Caco-2 (cell line): ENCODE measurements at regions not wholly inside any gene's neighbourhood (a gene's known extent, or its start where the extent isn't known, plus 50 kb on each side); places are given as distances from the start of the nearest gene placed in this dataset.

ENCODE experiments used
- BruUV-seq: library from RNA; stranded (reverse); fragments of 400-500 nt; replicated peaks from 2 replicates; lab custom pipeline; 2021; lab: Mats Ljungman, UMichigan
- CTCF ChIA-PET: fragments of 300-600 bp; sonication (Branson Sonifier 250); formaldehyde crosslinking; loops from one replicate; lab custom pipeline; 2022; ENCODE audit warnings: antibody characterized with exemption; lab: Charles Lee
- POLR2A ChIA-PET: fragments of 300-600 bp; sonication (Branson Sonifier 250); formaldehyde crosslinking; loops from one replicate; lab custom pipeline; 2022; ENCODE audit warnings: antibody characterized with exemption; lab: Charles Lee
- DNase-seq, 2 experiments: peaks; one replicate each; pipeline versions ENCODE4 v3.0.0 to v3.0.0-alpha.2; 2020 to 2022
- H3K27me3 ChIP-seq: replicated peaks from 2 replicates; pipeline ENCODE4 v1.6.0; 2011; ENCODE audit warnings: low read length; ENCODE audit not compliant: control insufficient read depth, insufficient read depth
- H3K36me3 ChIP-seq: 2 replicates; pipeline ENCODE4 v1.5.1; 2011; ENCODE audit warnings: low read length; ENCODE audit not compliant: control insufficient read depth, insufficient read depth
- H3K4me1 ChIP-seq: fragments of 250-450 bp; sonication (Bioruptor Pico); 2 replicates; pipeline ENCODE4 v1.5.1; 2020; ENCODE audit warnings: mild to moderate bottlenecking
- H3K4me3 ChIP-seq: 2 replicates; pipeline ENCODE4 v1.5.1; 2011; ENCODE audit warnings: low read depth, mild to moderate bottlenecking, control low read depth, low read length
- H3K9me3 ChIP-seq: fragments of 250-450 bp; sonication (Bioruptor Pico); 2 replicates; pipeline ENCODE4 v1.5.1; 2020; ENCODE audit warnings: mild to moderate bottlenecking, moderate library complexity
- H3K27ac Mint-ChIP-seq: one replicate; pipeline ENCODE4 v1.8.0; 2022; ENCODE audit warnings: mixed read lengths; ENCODE audit not compliant: unreplicated experiment
- H3K27me3 Mint-ChIP-seq: one replicate; pipeline ENCODE4 v1.8.0; 2022; ENCODE audit warnings: mixed read lengths; ENCODE audit not compliant: insufficient read depth, unreplicated experiment
- H3K36me3 Mint-ChIP-seq: one replicate; pipeline ENCODE4 v1.8.0; 2022; ENCODE audit warnings: mild to moderate bottlenecking, mixed read lengths; ENCODE audit not compliant: insufficient read depth, unreplicated experiment
- H3K4me1 Mint-ChIP-seq: one replicate; pipeline ENCODE4 v1.8.0; 2022; ENCODE audit warnings: low read depth, mixed read lengths; ENCODE audit not compliant: unreplicated experiment
- H3K4me3 Mint-ChIP-seq: one replicate; pipeline ENCODE4 v1.8.0; 2022; ENCODE audit warnings: mild to moderate bottlenecking, moderate library complexity, mixed read lengths; ENCODE audit not compliant: unreplicated experiment
- H3K9me3 Mint-ChIP-seq: one replicate; pipeline ENCODE4 v1.8.0; 2022; ENCODE audit warnings: mixed read lengths; ENCODE audit not compliant: unreplicated experiment
- CTCF ChIP-seq, 2 experiments: fragments of 200-600 bp in 1 of 2; IDR thresholded peaks; 1 replicate in 1 of 2; 2 replicates in 1 of 2; pipeline versions ENCODE4 v1.5.1 to v1.8.0; 2011 to 2022; ENCODE audit warnings: antibody characterized with exemption in 1 of 2, control low read depth in 1 of 2, inconsistent platforms in 1 of 2, low read depth in 1 of 2, low read length in 1 of 2, mild to moderate bottlenecking in 1 of 2, moderate library complexity in 1 of 2; ENCODE audit not compliant: insufficient read depth in 1 of 2, severe bottlenecking in 1 of 2, unreplicated experiment in 1 of 2
- intact Hi-C: fragments of 100-400 bp; cut with micrococcal nuclease; formaldehyde crosslinking; loops from one replicate; pipeline ENCODE4 v1.10.0; 2022; ENCODE audit not compliant: unreplicated experiment

- ChIA-PET POLR2A (no interaction called here), CTCF (no interaction called here)
- H3K27me3 Mint-ChIP-seq = no peaks in the 10 kb centered on the region
- no peaks in the 10 kb centered on the region for H3K36me3 Mint-ChIP-seq
- no peaks in the 10 kb centered on the region for H3K9me3 Mint-ChIP-seq
- Histone ChIP-seq H3K27me3 (no peaks in the 10 kb centered on the region), H3K36me3 (no peaks in the 10 kb centered on the region), H3K9me3 (no peaks in the 10 kb centered on the region), H3K4me1 (no peaks in the 10 kb centered on the region), H3K4me3 (no peak overlapping the region)
- no peak overlapping the region for H3K4me3 Mint-ChIP-seq
- no peak for DNase-seq
- TF ChIP-seq CTCF (IDR thresholded peaks at IDR 0.05; ENCODE audit: insufficient read depth in 1 of 2, low read depth in 1 of 2, low read length in 1 of 2, severe bottlenecking in 1 of 2, unreplicated experiment in 1 of 2) = no peak
- no TSS peak for BruUV-seq
- H3K4me1 Mint-ChIP-seq = no peaks in the 10 kb centered on the region
- H3K27ac Mint-ChIP-seq = no peak overlapping the region
- intact Hi-C loops = no loop called here
These were observed 599.2 kb upstream of the ROBO1 start for GRCh38 chr3:80366808-80367548.

- Histone ChIP-seq H3K4me1 (no peaks in the 10 kb centered on the region), H3K27me3 (no peaks in the 10 kb centered on the region), H3K4me3 (no peak overlapping the region), H3K36me3 (no peaks in the 10 kb centered on the region), H3K9me3 (no peaks in the 10 kb centered on the region)
- intact Hi-C loops = no loop called here
- Mint-ChIP-seq H3K4me3 (no peak overlapping the region), H3K9me3 (no peaks in the 10 kb centered on the region), H3K36me3 (no peaks in the 10 kb centered on the region), H3K27ac (no peak overlapping the region), H3K4me1 (no peaks in the 10 kb centered on the region), H3K27me3 (no peaks in the 10 kb centered on the region)
- DNase-seq = no peak
- no TSS peak for BruUV-seq
- POLR2A ChIA-PET = no interaction called here
- CTCF ChIA-PET = no interaction called here
- TF ChIP-seq CTCF (IDR thresholded peaks at IDR 0.05; ENCODE audit: insufficient read depth in 1 of 2, low read depth in 1 of 2, low read length in 1 of 2, severe bottlenecking in 1 of 2, unreplicated experiment in 1 of 2) = no peak
These were observed 590.0 kb upstream of the ROBO1 start for GRCh38 chr3:80357761-80358160.

- ChIA-PET POLR2A (no interaction called here), CTCF (no interaction called here)
- H3K4me3 Mint-ChIP-seq = no peak overlapping the region
- intact Hi-C loops = no loop called here
- H3K27me3 Mint-ChIP-seq = no peaks in the 10 kb centered on the region
- no peaks in the 10 kb centered on the region for H3K27me3 ChIP-seq
- H3K9me3 ChIP-seq = no peaks in the 10 kb centered on the region
- no peak overlapping the region for H3K4me3 ChIP-seq
- H3K4me1 Mint-ChIP-seq = no peaks in the 10 kb centered on the region
- H3K36me3 ChIP-seq = no peaks in the 10 kb centered on the region
- BruUV-seq = no TSS peak
- no peaks in the 10 kb centered on the region for H3K36me3 Mint-ChIP-seq
- H3K4me1 ChIP-seq = no peaks in the 10 kb centered on the region
- DNase-seq = no peak
- TF ChIP-seq CTCF (IDR thresholded peaks at IDR 0.05; ENCODE audit: insufficient read depth in 1 of 2, low read depth in 1 of 2, low read length in 1 of 2, severe bottlenecking in 1 of 2, unreplicated experiment in 1 of 2) = no peak
- no peaks in the 10 kb centered on the region for H3K9me3 Mint-ChIP-seq
- no peak overlapping the region for H3K27ac Mint-ChIP-seq
These were observed 587.3 kb upstream of the ROBO1 start for GRCh38 chr3:80355144-80355543.
